GM06990 (cell line): ENCODE measurements at regions not wholly inside any gene's neighbourhood (a gene's known extent, or its start where the extent isn't known, plus 50 kb on each side); places are given as distances from the start of the nearest gene placed in this dataset.

Experiments used
- DNase-seq: peaks from one replicate; pipeline ENCODE4 v3.0.0-alpha.2; 2011; ENCODE audit not compliant: insufficient read length; ENCODE audit errors: extremely low read depth
- H3K27me3 ChIP-seq: replicated peaks from 2 replicates; pipeline ENCODE4 v1.6.0; 2011; ENCODE audit warnings: low read length; ENCODE audit not compliant: control insufficient read depth, insufficient read depth
- H3K36me3 ChIP-seq: 2 replicates; pipeline ENCODE4 v1.5.1; 2011; ENCODE audit warnings: low read length; ENCODE audit not compliant: control insufficient read depth, insufficient read depth
- H3K4me3 ChIP-seq: replicated peaks from 2 replicates; pipeline ENCODE4 v1.5.1; 2011; ENCODE audit warnings: low read depth, mild to moderate bottlenecking, control low read depth, low read length
- CTCF ChIP-seq: IDR thresholded peaks from 2 replicates; pipeline ENCODE4 v1.5.1; 2011; ENCODE audit warnings: low read length, control low read depth, mild to moderate bottlenecking, inconsistent platforms; ENCODE audit not compliant: insufficient read depth, poor library complexity, severe bottlenecking

- no peak for TF ChIP-seq CTCF
- no peak overlapping the region for H3K4me3 ChIP-seq
- H3K27me3 ChIP-seq = no peaks in the 10 kb centered on the region
- H3K36me3 ChIP-seq = no peaks in the 10 kb centered on the region
- DNase-seq = no peak
These were observed 1030.1 kb downstream of the ADGRL2 start for GRCh38 chr1:82830690-82831380.

DNA sequence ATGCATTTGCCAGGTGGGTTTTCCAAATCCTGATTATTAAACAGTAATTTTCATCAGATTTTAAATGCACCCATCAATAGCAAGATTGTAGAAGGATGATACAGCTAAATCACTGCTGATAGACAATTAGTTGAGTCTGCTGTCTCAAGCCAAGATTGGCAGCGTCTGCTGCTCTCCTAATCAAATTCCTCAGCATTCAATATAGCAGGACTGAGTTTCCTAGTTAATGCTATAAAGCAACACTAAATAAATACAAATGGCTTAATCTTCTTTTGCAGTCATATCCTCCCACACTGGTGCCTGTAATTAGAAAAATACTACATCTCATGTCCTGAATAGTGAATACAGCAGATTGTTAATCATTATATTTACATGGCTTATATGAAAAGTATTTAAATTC, 1028.8 kb downstream of the ADGRL2 start:
- TF ChIP-seq CTCF = no peak
- H3K4me3 ChIP-seq = no peak overlapping the region
- H3K36me3 ChIP-seq = no peaks in the 10 kb centered on the region
- no peaks in the 10 kb centered on the region for H3K27me3 ChIP-seq
- no peak for DNase-seq

- no peak overlapping the region for H3K4me3 ChIP-seq
- no peaks in the 10 kb centered on the region for H3K27me3 ChIP-seq
- no peak for DNase-seq
- no peak for TF ChIP-seq CTCF
- no peaks in the 10 kb centered on the region for H3K36me3 ChIP-seq
These were observed 1023.1 kb downstream of the ADGRL2 start for GRCh38 chr1:82823876-82824275.

- no peak for DNase-seq
- no peaks in the 10 kb centered on the region for H3K27me3 ChIP-seq
- TF ChIP-seq CTCF = no peak
- H3K4me3 ChIP-seq = no peak overlapping the region
- H3K36me3 ChIP-seq = no peaks in the 10 kb centered on the region
These were observed 1020.1 kb downstream of the ADGRL2 start for GRCh38 chr1:82820816-82821215.

DNA sequence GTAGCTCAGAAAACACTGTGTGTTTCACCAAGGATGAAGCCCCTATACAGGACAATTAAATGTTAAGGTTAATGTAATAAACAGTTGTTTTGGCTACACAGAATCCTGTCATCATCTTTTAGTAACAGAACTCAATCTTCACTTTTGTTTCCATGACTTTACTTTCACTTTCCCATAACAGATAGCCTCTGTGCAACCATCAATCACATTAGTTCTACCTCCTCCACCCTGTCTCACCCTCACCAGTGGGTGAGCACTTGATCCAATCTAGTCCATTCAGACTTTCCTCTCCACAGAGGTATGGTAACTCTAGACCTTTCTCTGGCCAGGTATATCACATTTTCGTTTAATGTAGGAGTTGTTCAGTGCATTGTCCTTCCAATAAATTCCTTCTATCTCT, 1018.5 kb downstream of the ADGRL2 start:
- no peak overlapping the region for H3K4me3 ChIP-seq
- no peak for DNase-seq
- H3K27me3 ChIP-seq = no peaks in the 10 kb centered on the region
- no peak for TF ChIP-seq CTCF
- no peaks in the 10 kb centered on the region for H3K36me3 ChIP-seq

DNA sequence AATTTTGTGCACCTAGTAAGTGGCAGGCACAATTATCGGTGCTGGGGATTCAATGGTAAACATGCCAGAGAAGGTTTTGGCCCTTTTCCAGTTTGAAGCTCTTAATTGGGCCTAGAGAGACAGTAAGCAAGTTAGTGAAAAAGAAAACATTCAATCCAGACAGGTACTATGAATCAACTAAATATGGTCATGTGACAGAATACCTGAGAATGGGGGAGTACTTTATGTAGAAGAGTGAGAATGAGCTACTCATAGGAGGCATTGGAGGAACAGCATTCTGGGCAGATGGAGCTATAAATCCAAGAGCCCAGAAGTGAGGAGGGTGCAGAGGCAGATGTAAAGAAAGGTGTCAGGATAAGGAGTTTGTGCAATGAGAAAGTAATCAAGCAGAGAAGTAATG, 1017.9 kb downstream of the ADGRL2 start:
- TF ChIP-seq CTCF = no peak
- DNase-seq = no peak
- Histone ChIP-seq H3K36me3 (no peaks in the 10 kb centered on the region), H3K4me3 (no peak overlapping the region), H3K27me3 (no peaks in the 10 kb centered on the region)
